Activated B cell treated with CpG ODN at 0.5 μM for 24 hours (primary cell): ENCODE measurements at regions not wholly inside any gene's neighbourhood (a gene's known extent, or its start where the extent isn't known, plus 50 kb on each side); places are given as distances from the start of the nearest gene placed in this dataset.

Experiments
- ATAC-seq: fragments of 200-7000 bp; cut with Tn5 transposase; one replicate; pipeline ENCODE4 v1.10.0; 2021; ENCODE audit warnings: low read depth, mild to moderate bottlenecking, moderate library complexity
- CTCF ChIA-PET: fragments of 350-600 bp; sonication (Branson Sonifier 250); formaldehyde crosslinking; loops from one replicate; lab custom pipeline; 2021; ENCODE audit warnings: antibody characterized with exemption; lab: Charles Lee
- POLR2A ChIA-PET: fragments of 350-600 bp; sonication (Branson Sonifier 250); formaldehyde crosslinking; loops from one replicate; lab custom pipeline; 2021; ENCODE audit warnings: antibody characterized with exemption; lab: Charles Lee
- DNase-seq: peaks from one replicate; pipeline ENCODE4 v3.0.0; 2022
- H3K27ac Mint-ChIP-seq: one replicate; pipeline ENCODE4 v1.8.0; 2020; ENCODE audit warnings: mixed read lengths
- H3K27me3 Mint-ChIP-seq: one replicate; pipeline ENCODE4 v1.8.0; 2021; ENCODE audit warnings: mixed read lengths
- H3K36me3 Mint-ChIP-seq: one replicate; pipeline ENCODE4 v1.8.0; 2021; ENCODE audit warnings: low read depth, mixed read lengths
- H3K4me1 Mint-ChIP-seq: one replicate; pipeline ENCODE4 v1.8.0; 2021; ENCODE audit warnings: mixed read lengths
- H3K4me3 Mint-ChIP-seq: one replicate; pipeline ENCODE4 v1.8.0; 2020; ENCODE audit warnings: mild to moderate bottlenecking, mixed read lengths
- H3K9me3 Mint-ChIP-seq: one replicate; pipeline ENCODE4 v1.8.0; 2020; ENCODE audit warnings: mixed read lengths
- CTCF ChIP-seq: fragments of 200-600 bp; IDR thresholded peaks from one replicate; pipeline ENCODE4 v1.8.0; 2022; ENCODE audit warnings: antibody characterized with exemption, mild to moderate bottlenecking
- intact Hi-C: fragments of 100-400 bp; cut with micrococcal nuclease; formaldehyde crosslinking; loops from one replicate; pipeline ENCODE4 v1.15.1; 2024

GRCh38 chr17:72399023-72399607 is 278.3 kb downstream of the SOX9 start:
- no peaks in the 10 kb centered on the region for H3K27me3 Mint-ChIP-seq
- intact Hi-C loops, result no loop called here
- no peak overlapping the region for H3K27ac Mint-ChIP-seq
- TF ChIP-seq CTCF, result no peak
- no peaks in the 10 kb centered on the region for H3K9me3 Mint-ChIP-seq
- no peaks in the 10 kb centered on the region for H3K4me1 Mint-ChIP-seq
- ATAC-seq (no peak), DNase-seq (no peak)
- ChIA-PET CTCF (no interaction called here), POLR2A (no interaction called here)
- no peak overlapping the region for H3K4me3 Mint-ChIP-seq
- no peaks in the 10 kb centered on the region for H3K36me3 Mint-ChIP-seq

GRCh38 chr17:72399608-72400487 is 279.0 kb downstream of the SOX9 start:
- ChIA-PET POLR2A (no interaction called here), CTCF (no interaction called here)
- Mint-ChIP-seq H3K27ac (no peak overlapping the region), H3K9me3 (no peaks in the 10 kb centered on the region), H3K36me3 (no peaks in the 10 kb centered on the region), H3K27me3 (no peaks in the 10 kb centered on the region), H3K4me1 (no peaks in the 10 kb centered on the region), H3K4me3 (no peak overlapping the region)
- DNase-seq (no peak), ATAC-seq (no peak)
- intact Hi-C loops, result no loop called here
- no peak for TF ChIP-seq CTCF

GRCh38 chr17:72400488-72400827 is 279.6 kb downstream of the SOX9 start:
- intact Hi-C loops, result no loop called here
- ATAC-seq, result no peak
- no peaks in the 10 kb centered on the region for H3K9me3 Mint-ChIP-seq
- POLR2A ChIA-PET, result no interaction called here
- CTCF ChIA-PET, result no interaction called here
- no peak for TF ChIP-seq CTCF
- H3K36me3 Mint-ChIP-seq, result no peaks in the 10 kb centered on the region
- no peaks in the 10 kb centered on the region for H3K27me3 Mint-ChIP-seq
- no peaks in the 10 kb centered on the region for H3K4me1 Mint-ChIP-seq
- no peak overlapping the region for H3K4me3 Mint-ChIP-seq
- no peak overlapping the region for H3K27ac Mint-ChIP-seq
- DNase-seq, result no peak

- ChIA-PET POLR2A (no interaction called here), CTCF (no interaction called here)
- DNase-seq, result no peak
- Mint-ChIP-seq H3K4me1 (no peaks in the 10 kb centered on the region), H3K36me3 (no peaks in the 10 kb centered on the region), H3K4me3 (no peak overlapping the region), H3K27ac (no peak overlapping the region), H3K9me3 (no peaks in the 10 kb centered on the region), H3K27me3 (no peaks in the 10 kb centered on the region)
- no peak for ATAC-seq
- intact Hi-C loops, result no loop called here
- TF ChIP-seq CTCF, result no peak
These were observed 280.0 kb downstream of the SOX9 start for GRCh38 chr17:72400863-72401262.

- Mint-ChIP-seq H3K4me1 (peaks cover 4% of the 10 kb centered on the region), H3K9me3 (no peaks in the 10 kb centered on the region), H3K4me3 (no peak overlapping the region), H3K27ac (no peak overlapping the region), H3K36me3 (no peaks in the 10 kb centered on the region), H3K27me3 (no peaks in the 10 kb centered on the region)
- DNase-seq (no peak), ATAC-seq (no peak)
- intact Hi-C loops, result no loop called here
- POLR2A ChIA-PET, result no interaction called here
- CTCF ChIA-PET, result no interaction called here
- no peak for TF ChIP-seq CTCF
These were observed 281.3 kb downstream of the SOX9 start for GRCh38 chr17:72401883-72402726.
